GM18502 (cell line): ENCODE measurements at regions not wholly inside any gene's neighbourhood (a gene's known extent, or its start where the extent isn't known, plus 50 kb on each side); places are given as distances from the start of the nearest gene placed in this dataset.
"Not testable (repeated sequence)": the region's sequence is repeated elsewhere in the genome, so short reads cannot be mapped to it uniquely, and the experiment has no call there.

Experiments used
- ATAC-seq: cut with Tn5 transposase; IDR thresholded peaks from one replicate; pipeline ENCODE4 v1.9.1; 2021; ENCODE audit warnings: mild to moderate bottlenecking; ENCODE audit not compliant: unreplicated experiment, poor library complexity

GRCh38 chr2:81002906-81003305 lies 698.4 kb upstream of the LRRTM1 start:
- ATAC-seq, result no peak

GRCh38 chr2:80987466-80987865 lies 682.9 kb upstream of the LRRTM1 start:
- ATAC-seq, result no peak

GRCh38 chr2:80969900-80970299 lies 665.3 kb upstream of the LRRTM1 start:
- no peak for ATAC-seq

GRCh38 chr2:80968450-80968849 lies 663.9 kb upstream of the LRRTM1 start:
- ATAC-seq, result no peak

GRCh38 chr2:80947601-80948130 lies 643.1 kb upstream of the LRRTM1 start:
- ATAC-seq, result no peak

- ATAC-seq, result no peak
Measured at GRCh38 chr2:80943487-80943886, 638.9 kb upstream of the LRRTM1 start.

- no peak for ATAC-seq
Measured at GRCh38 chr2:80942766-80943165, 638.2 kb upstream of the LRRTM1 start.

GRCh38 chr2:80938463-80938862 lies 633.9 kb upstream of the LRRTM1 start:
- ATAC-seq, result no peak

GRCh38 chr2:80931820-80932219 lies 627.3 kb upstream of the LRRTM1 start:
- ATAC-seq, result not testable (repeated sequence)

GRCh38 chr2:80930777-80931176 lies 626.2 kb upstream of the LRRTM1 start:
- ATAC-seq, result no peak

- no peak for ATAC-seq
Measured at GRCh38 chr2:80926168-80926567, 621.6 kb upstream of the LRRTM1 start.

GRCh38 chr2:80896576-80896975 lies 592.0 kb upstream of the LRRTM1 start:
- ATAC-seq, result no peak

- no peak for ATAC-seq
Measured at GRCh38 chr2:80894486-80894885, 589.9 kb upstream of the LRRTM1 start.

GRCh38 chr2:80893711-80894110 lies 589.2 kb upstream of the LRRTM1 start:
- no peak for ATAC-seq

GRCh38 chr2:80889009-80889408 lies 584.5 kb upstream of the LRRTM1 start:
- no peak for ATAC-seq

GRCh38 chr2:80887841-80888378 lies 583.4 kb upstream of the LRRTM1 start:
- no peak for ATAC-seq

GRCh38 chr2:80874374-80874773 lies 569.8 kb upstream of the LRRTM1 start:
- no peak for ATAC-seq

GRCh38 chr2:80869858-80870438 lies 565.4 kb upstream of the LRRTM1 start:
- ATAC-seq, result no peak

- no peak for ATAC-seq
Measured at GRCh38 chr2:80863147-80863714, 558.7 kb upstream of the LRRTM1 start.

GRCh38 chr2:80858965-80859364 lies 554.4 kb upstream of the LRRTM1 start:
- no peak for ATAC-seq

- ATAC-seq, result no peak
Measured at GRCh38 chr2:80856227-80856626, 551.7 kb upstream of the LRRTM1 start.

GRCh38 chr2:80854831-80855230 lies 550.3 kb upstream of the LRRTM1 start:
- no peak for ATAC-seq
